ENCODE measurements at regions not wholly inside any gene's neighbourhood (a gene's known extent, or its start where the extent isn't known, plus 50 kb on each side); places are given as distances from the start of the nearest gene placed in this dataset.
"Not testable (repeated sequence)": the region's sequence is repeated elsewhere in the genome, so short reads cannot be mapped to it uniquely, and the experiment has no call there.

GRCh38 chr6:121550491-121551010 is 115.1 kb downstream of the GJA1 start:
- H3K36me3 ChIP-seq (ENCODE audit: control insufficient read depth, insufficient read depth, low read length): no peaks in the 10 kb centered on the region
- no peak overlapping the region for H3K4me3 ChIP-seq (ENCODE audit: low read depth in 2 of 2, low read length in 2 of 2)
- in situ Hi-C loops (cut with HindIII; ENCODE audit: low pct_unique_long_range_greater_than_20kb, low sequenced_read_pairs) (no loop called here), intact Hi-C loops (cut with micrococcal nuclease; ENCODE audit: unreplicated experiment) (no loop called here)
- H3K27ac ChIP-seq (ENCODE audit: low read length): no peak overlapping the region
- no TSS peak for BruUV-seq (replicated peaks)
- ChIA-PET POLR2A (no interaction called here), CTCF (no interaction called here)
- ATAC-seq: no peak
- TF ChIP-seq POLR2AphosphoS5 (IDR thresholded peaks at IDR 0.05; ENCODE audit: low read depth, low read length): no peak
- no peak for TF ChIP-seq CTCF (IDR thresholded peaks at IDR 0.05)
- H3K9me3 ChIP-seq (ENCODE audit: control insufficient read depth, insufficient read depth, low read depth, low read length): no peaks in the 10 kb centered on the region
- DNase-seq (ENCODE audit: low read depth, low spot score): no peak
- H3K4me1 ChIP-seq (ENCODE audit: control insufficient read depth, insufficient read depth, low read length): no peaks in the 10 kb centered on the region
- no peaks in the 10 kb centered on the region for H3K27me3 ChIP-seq (ENCODE audit: control insufficient read depth, insufficient read depth, low read length)

GRCh38 chr6:121555201-121555600 is 119.8 kb downstream of the GJA1 start:
- no peak for ATAC-seq
- ChIA-PET CTCF (no interaction called here), POLR2A (interaction anchor here (0.6 kb wide), 1 partner anchor 25 kb away, joined by 3 read pairs; no protein-coding TSS in a partner anchor)
- H3K4me3 ChIP-seq (ENCODE audit: low read depth in 2 of 2, low read length in 2 of 2): no peak overlapping the region
- intact Hi-C loops (cut with micrococcal nuclease; ENCODE audit: unreplicated experiment): no loop called here
- DNase-seq (ENCODE audit: low read depth, low spot score): no peak
- no peaks in the 10 kb centered on the region for H3K36me3 ChIP-seq (ENCODE audit: control insufficient read depth, insufficient read depth, low read length)
- H3K27me3 ChIP-seq (ENCODE audit: control insufficient read depth, insufficient read depth, low read length): no peaks in the 10 kb centered on the region
- H3K4me1 ChIP-seq (ENCODE audit: control insufficient read depth, insufficient read depth, low read length): no peaks in the 10 kb centered on the region
- in situ Hi-C loops (cut with HindIII; ENCODE audit: low pct_unique_long_range_greater_than_20kb, low sequenced_read_pairs): no loop called here
- TF ChIP-seq REST (IDR thresholded peaks at IDR 0.05; ENCODE audit: insufficient read depth in 1 of 2, low read depth in 2 of 2, low read length in 1 of 2) (no peak), POLR2AphosphoS5 (IDR thresholded peaks at IDR 0.05; ENCODE audit: low read depth, low read length) (no peak), SIN3A (IDR thresholded peaks at IDR 0.05; ENCODE audit: borderline replicate concordance, insufficient read depth, low read depth, low read length) (no peak), TCF7L2 (IDR thresholded peaks at IDR 0.05; ENCODE audit: low read depth, low read length) (no peak), CTCF (IDR thresholded peaks at IDR 0.05) (no peak)
- no TSS peak for BruUV-seq (replicated peaks)
- H3K27ac ChIP-seq (ENCODE audit: low read length): no peak overlapping the region
- no peaks in the 10 kb centered on the region for H3K9me3 ChIP-seq (ENCODE audit: control insufficient read depth, insufficient read depth, low read depth, low read length)

GRCh38 chr6:121556149-121556548 is 120.7 kb downstream of the GJA1 start:
- H3K4me3 ChIP-seq (ENCODE audit: low read depth in 2 of 2, low read length in 2 of 2); POLR2A ChIA-PET; H3K27me3 ChIP-seq (ENCODE audit: control insufficient read depth, insufficient read depth, low read length); CTCF ChIA-PET; H3K9me3 ChIP-seq (ENCODE audit: control insufficient read depth, insufficient read depth, low read depth, low read length); H3K27ac ChIP-seq (ENCODE audit: low read length); intact Hi-C loops (cut with micrococcal nuclease; ENCODE audit: unreplicated experiment); DNase-seq (ENCODE audit: low read depth, low spot score); in situ Hi-C loops (cut with HindIII; ENCODE audit: low pct_unique_long_range_greater_than_20kb, low sequenced_read_pairs); H3K36me3 ChIP-seq (ENCODE audit: control insufficient read depth, insufficient read depth, low read length); BruUV-seq (replicated peaks); ATAC-seq; H3K4me1 ChIP-seq (ENCODE audit: control insufficient read depth, insufficient read depth, low read length): not testable (repeated sequence)

Data from Panc1 (cell line).